NCI-H1930 (cell line): ENCODE measurements at regions not wholly inside any gene's neighbourhood (a gene's known extent, or its start where the extent isn't known, plus 50 kb on each side); places are given as distances from the start of the nearest gene placed in this dataset.

Experiments used
- DNase-seq, 2 experiments: peaks; one replicate each; lab custom pipeline; 2025; lab: John Stamatoyannopoulos, UW

DNA sequence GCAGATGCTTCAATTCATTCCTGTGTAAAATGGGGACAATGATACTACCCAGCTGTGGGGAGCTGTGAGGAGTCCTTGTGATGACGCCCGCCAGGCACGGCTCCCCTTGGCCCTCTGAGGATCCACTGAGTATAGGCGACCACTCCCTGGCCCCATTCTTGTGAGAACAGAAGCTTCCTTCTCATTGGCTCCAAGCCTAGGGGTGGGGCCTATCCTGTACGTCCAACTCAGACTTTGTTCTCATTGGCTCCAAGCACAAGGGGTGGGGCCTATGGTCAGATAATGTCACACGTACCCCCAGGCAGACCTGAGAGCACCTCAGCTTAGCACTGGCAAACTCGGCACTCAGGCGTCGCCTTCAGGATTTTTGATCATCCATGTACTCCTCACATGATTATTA lies 232.9 kb upstream of the MVB12B start:
- no peak for DNase-seq

DNA sequence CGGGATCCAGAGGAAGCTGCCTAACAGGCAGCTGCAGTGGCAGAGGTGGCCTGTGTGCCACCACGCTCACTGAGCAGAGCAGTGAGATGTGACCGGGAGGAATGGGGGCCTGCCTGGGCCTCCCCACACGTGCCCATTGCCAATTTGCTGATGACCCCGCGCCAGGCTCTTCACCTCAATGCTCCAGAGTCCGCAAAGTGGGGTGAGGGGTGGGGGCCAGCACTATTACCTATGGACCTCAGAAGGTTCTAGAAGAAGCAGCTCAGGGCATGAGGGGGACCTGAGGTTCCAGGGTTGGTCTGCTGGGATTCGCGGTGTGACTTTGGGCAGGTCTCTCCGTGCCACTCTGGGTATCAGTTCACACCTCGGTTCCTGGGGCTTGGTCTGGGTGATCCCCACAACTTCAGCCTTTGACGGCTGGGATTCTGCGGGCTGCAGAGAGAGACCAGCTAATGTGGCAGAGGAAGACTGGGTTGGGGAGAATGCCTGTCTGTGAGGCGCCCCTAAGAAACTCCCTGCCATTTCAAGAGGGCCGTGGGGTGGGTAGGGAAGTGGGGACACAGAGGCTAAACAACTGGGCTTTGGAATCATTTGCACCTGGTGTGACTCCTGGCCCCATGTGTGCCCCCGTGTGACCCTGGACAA lies 231.0 kb upstream of the MVB12B start:
- DNase-seq, result no peak

DNA sequence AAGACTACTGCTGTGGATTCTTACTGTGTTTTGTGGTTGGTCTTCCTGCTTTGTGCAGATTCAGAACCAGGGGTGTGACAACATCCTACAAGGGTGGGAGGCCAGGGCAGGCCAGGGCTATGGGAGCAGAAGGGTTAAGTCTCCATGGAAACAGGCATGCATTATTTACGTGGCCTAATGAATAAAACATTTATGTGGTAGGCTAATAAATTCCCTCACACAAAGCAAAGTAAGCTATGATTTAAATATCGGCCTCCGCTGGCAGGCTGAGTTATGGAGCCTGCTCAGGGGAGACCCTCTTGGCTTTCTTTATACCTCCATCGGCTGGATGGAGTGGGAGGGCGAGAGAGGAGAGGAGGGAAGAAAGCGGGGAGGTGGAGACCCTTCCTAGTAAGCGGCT lies 230.3 kb upstream of the MVB12B start:
- DNase-seq, result no peak

DNA sequence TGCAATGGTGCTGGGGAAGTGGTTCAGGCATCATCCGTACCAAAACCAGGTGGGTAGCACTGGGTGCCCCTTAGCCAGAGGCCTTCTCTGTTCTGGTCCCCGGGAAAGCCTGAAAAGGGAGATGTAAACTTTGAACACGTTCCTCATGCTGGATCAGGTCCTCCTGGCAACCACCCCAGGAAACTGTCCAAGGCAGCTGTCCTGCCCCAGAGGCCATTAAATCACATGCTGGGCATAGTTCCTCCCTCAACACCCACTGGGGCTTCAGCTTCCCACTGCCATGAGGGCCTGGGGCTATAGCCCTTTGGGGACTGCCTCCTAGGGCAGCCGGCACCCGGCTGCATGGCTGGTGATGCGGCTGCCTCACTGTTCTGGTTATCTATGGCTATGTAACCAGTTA lies 228.9 kb upstream of the MVB12B start:
- DNase-seq, result no peak

DNA sequence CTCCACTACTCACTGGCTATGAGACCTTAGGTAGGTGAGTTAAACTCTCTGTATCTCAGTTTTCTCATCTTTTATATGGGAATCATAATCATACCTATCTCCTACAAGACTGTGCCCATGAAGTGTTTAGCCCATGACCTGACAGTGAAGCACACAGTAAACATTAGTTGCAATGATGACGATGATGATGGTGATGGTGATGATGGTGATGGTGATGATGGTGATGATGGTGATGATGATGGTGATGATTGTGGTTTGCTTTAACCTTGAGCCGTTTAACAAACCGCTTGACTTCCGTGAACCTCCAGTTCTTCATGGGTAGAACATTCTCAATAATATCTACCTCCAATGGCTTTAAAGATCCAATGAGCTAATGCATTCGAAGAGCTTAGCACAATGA lies 220.2 kb upstream of the MVB12B start:
- DNase-seq, result no peak

DNA sequence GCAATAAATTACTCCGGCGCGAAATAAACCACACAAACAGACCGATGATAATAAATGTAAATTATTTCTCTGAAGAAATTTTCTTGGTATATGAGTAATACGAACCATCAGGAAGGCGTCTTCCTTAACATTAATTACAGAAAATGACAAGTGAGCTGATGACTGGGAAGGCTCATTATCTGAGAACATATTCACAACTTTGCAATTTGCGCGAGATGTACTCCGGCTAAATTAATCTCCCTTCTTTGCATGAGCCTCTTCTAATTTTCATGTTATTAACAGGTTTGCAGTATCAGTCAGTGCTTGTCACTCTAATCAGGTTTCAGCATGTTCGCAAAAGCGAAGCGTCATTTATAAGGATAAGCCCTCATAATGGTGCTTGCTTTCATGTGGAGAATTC lies 218.9 kb upstream of the MVB12B start:
- no peak for DNase-seq

DNA sequence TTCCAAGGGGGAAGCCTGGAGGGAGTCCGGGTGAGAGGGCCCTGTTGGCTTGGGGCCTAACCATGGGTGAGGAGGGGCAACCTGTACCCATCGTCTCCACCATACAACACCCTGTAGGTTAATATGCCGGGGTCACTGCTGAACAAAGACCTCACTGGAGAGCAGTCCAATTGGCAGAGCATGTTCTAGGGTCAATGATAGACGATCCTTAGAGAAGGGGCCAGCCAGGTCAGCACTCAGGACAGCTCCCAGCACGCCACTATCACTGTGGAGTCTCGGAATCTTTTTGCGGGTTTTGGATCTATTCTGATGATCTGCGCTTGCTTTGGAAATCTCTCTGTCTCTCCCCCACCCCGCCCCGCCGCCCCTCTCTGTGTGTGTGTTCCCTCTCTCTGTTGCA lies 218.4 kb upstream of the MVB12B start:
- DNase-seq, result no peak

DNA sequence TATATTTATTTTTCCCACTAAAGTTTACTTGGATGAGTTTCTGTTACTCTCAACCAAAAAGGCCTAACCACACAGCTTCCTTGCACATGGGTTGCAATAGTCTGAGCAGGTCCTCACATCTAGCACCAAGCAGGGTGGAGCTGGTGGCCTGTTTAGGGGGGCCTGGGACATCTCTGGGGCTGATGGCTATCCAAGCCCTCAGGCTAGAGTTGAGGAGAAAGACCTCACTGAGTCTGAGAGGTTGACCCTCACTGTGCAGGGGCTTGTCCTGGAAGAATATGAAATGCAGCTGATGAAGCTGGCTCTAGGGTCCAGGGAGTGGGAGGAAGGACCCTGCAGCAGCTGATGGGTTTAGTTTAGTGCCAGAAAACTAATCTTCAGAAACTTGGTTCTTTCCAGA lies 217.1 kb upstream of the MVB12B start:
- no peak for DNase-seq

DNA sequence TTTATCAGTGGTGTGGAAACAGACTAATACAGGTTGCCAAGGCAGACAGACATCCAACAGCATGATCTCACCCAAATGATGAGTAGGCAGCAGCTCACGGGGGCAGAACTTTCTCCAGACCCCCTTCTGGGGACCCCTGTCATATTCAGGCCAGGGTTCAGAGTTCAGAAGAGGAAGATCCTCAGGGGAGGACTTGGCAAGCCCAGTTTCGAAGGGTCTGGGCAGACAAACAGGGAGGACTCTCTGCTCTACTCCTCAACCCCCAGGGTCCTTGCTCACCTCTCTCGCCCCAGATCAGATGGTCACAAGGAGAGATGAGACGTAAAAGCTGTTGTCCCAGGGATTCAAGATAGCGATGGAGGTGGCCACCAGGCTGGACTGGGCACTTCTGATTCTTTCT lies 215.1 kb upstream of the MVB12B start:
- no peak for DNase-seq

DNA sequence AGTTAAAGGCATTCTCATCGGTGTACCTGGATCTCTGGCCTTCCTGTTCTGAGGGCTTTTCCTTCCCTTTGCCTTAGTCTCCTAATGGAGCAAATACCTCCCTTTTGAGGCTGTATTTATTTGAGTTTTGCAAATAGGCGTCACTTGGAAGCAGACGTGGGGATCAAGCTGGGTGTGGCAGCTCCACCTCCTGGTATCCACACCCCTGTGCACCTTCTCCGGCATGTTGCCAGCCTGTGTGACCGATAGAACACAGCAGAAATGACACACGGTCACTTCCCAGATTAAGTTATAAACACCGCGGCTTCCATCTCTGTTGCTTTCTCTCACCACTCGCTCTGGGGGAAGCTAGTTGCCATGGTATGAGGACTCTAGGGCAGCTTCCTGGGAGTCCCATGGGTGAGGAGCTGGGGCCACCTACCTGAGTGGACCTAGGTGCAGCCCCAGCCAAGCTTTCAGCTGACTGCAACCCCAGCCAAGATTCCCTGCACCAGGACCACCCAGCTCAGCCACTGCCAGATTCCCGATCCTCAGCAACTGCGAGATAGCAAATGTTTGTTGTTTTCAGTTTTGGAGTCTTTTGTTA lies 214.4 kb upstream of the MVB12B start:
- no peak for DNase-seq

DNA sequence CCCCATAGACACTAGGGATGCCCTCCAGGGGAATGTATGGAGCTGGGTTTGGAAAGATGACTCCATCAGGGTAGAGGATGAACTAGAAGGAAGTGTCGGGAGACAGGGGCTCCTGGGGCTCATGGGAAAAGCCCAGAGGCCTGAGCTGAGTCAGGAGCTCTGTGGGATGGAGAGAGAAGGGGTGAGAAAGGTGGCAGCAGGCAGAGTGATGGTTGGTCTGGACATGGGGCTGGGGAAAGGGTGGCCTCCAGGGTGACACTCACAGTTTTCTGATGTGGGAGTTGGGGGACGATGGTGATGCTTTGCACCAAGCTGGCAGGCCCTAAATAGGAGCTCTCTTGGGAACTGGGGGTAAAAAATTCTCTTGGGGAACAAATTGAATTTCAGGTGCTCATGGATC lies 213.5 kb upstream of the MVB12B start:
- no peak for DNase-seq

DNA sequence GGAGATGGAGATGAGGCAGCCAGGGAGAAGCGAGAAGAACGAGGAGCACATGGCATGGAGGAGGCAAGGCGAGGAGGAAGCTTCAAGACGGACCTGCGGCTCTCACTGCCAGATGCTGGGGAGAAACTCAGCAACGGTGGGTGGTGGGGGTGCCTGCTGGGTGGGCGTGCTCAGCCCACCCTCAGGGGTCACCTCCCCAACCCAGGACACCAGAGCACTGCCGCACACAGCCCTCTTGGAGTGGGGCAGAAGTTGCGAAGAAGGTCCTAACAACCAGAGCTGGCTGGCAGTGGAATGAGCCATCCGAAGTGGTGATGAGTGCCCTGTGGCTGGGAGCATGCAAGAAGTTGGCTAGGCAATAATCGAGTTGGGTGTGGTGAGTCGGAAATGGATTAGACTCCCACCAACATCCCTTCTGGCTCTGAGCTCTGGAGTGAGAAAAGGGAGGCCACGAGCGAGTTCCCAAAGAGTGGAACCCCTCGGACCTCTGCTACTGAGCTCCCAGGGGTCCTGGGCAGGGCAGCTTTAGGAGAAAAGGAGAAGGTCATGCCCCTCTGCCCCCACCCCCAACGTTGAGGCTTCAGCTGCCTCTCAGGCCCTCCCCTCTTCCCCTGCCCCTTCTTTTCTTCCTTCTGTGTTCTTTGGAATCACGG lies 212.7 kb upstream of the MVB12B start:
- no peak for DNase-seq

DNA sequence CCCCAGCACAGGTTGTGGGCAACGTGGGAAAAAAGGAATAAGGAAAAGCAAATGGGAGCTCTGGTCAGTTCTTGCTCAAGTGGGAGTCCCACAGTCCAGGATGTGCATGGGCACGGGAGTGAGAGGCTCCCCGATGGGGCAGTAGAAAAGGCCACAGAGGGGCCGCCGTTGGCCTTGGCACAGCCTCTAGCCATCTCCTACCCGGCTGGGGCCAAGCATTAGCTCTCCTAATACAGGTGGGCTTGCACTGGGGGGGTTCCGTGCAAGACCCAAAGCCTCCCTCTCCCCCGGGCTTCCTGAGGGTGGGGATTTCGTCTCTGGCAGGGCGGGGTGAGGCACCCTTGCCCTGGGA lies 212.2 kb upstream of the MVB12B start:
- DNase-seq, result no peak

DNA sequence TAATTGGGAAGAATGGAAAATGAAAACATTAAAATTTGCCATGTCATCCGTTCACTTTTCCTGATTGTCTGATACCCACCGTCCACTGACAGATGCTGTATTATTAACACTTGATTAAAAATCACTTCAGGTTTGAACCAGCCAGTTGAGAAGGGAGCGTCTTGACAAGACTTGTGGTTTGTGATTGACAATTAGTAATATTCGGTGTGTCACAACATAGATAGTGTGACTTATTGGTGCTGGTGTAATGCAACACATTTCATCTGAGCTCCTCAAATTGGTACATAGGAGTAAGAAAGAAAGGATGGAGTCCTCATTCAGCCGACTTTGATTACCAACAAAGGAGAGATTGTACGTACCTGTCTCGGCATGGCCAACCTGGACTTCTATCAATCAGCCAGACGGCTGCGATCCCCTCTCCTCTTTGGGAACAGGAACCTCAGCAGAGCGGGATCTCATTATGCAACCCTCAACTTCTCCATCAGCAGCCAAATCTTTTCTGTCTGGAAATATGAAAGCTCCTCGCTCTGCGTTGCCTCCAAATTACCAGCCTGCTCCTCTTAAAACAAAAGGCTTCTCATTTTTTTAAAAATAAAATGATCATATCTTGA lies 211.7 kb upstream of the MVB12B start:
- no peak for DNase-seq

DNA sequence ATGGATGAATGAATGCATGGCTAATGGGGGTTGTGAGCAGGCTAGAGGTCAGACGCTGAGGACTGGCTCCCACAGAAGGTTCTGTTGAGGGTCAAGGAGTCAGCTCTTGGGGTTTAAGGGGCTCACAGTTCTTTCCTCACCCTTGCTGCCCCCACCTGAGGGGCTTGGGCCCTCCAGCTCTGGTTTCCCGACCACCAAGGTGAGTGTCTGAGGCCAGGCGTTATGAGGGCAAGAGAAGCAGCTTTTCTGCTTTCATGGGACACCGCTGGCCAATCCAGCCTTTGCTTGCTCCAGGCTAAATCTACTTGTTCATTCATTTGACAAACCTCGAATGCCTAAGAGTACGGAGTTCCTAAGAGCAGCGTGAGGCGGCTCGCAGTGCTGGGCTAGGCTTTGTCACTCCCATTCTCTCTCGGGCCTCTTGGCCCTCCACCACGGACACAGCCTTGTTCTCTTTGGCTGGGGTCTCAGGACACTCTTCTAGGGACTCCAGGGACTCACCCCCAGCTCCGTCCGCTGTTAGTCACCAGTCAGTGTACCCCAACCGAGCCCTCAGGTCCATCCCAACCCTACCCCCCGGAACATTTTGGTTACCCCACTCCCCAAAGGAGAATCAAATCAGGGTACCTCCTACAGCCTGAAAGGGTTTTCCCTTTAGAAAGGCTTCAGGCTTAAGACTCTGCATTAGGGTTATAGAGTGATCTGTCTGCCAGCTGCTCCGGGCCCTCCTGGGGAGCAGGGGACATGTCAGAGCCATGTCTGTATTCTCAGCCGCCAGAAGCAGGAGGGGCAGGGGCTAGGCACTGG lies 210.1 kb upstream of the MVB12B start:
- DNase-seq, result no peak

DNA sequence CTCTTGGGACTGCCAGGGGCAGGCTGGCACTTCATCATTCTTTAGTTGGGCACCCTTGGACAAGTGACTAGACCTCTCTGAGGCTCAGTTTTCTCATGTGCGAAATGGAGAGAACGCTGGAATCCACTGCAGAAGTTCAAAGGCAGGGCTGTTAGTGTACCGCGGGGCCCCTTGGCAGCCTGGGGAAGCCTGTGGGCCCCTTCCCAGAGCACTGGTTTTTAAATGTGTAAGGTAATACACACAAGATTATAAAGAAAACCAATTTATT lies 209.5 kb upstream of the MVB12B start:
- no peak for DNase-seq

DNA sequence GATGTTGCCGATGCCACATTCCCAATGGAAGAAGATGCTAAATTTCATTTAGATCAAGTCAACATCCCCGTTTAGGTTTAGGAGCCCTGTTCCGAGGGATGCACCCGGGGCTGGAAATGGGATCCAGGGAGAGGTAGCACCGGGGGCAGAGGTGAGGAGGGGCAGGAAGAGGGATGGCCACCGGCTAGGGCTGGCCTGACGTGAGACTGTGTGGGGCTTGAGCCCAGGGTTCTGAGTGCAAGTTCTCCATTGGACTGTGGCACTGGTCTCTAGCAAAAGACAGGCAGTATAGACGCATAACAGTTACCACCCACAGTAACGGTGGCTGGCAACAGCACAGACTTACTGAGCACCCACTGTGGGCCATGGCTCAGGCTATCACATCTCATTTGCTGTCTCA lies 209.0 kb upstream of the MVB12B start:
- DNase-seq, result no peak

DNA sequence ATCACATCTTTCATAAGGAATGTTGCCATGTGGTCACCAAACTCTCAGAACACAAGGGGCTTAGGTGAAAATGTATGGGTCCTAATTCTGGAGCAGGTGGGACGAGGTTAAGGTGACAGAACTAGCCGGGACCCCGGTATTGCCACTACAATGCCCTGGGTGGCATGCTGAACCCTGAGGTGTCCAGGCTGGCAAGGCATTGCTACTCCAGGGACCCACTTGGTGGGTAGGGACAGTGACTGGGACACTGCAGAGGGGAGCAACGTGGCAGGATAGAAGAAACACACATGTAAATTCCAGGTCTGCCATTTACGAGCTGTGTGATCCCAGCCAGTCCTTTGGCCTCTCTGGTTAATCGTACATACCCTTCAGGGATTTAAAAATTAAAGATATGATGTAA lies 206.9 kb upstream of the MVB12B start:
- DNase-seq, result no peak

DNA sequence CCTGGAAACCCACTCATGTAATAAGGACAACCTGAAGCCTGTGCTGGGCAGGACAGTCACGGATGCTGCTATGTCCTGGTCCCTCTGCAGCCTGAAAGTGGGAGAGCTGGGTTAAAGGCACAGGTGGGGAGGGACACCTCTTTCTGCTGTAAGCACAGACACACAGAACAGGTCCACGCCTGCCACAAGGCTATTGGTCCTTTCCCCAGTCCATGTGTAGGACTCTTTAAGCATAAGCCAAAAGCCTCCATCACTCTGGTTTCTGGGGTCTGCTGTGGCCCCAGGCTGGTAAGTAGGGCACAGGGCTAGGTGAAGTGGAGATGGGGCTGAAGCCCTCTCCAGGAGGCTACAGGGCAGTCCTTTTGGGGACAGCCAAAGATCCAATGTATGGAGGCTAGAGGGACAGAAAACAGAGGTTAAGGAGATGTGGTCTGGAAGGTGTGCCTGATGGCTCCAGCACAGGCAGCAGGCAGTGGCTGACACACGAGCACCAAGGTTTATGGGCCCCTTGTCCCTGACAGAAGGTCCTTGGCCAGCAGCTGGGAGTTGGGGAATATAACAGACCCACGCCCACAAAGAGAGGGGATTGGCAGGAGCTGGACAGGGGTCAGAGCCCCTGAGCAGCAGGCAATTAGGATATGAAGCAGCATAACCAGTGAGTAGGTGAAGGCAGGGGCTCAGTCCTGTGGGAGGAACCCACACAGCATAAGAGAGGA lies 203.6 kb upstream of the MVB12B start:
- DNase-seq, result no peak

DNA sequence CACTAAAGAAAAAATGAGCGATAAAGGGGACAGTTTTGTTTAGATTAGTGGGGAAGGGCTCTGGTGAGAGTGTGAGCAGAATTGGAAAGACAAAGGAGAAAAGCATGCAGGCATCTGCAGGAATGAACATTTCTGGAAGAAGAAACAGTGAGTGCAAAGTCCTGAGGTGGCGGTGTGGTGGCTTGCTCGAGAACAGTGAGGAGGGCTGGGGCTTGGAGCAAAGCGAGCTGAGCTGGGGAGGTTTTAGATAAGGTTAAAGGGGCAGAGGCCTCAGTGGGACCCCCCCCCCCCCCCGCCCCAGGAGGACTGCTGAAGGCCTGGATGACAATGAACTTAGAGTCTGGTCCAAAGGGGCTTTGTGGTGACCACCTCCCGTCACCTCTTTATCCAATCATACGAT lies 202.7 kb upstream of the MVB12B start:
- no peak for DNase-seq

DNA sequence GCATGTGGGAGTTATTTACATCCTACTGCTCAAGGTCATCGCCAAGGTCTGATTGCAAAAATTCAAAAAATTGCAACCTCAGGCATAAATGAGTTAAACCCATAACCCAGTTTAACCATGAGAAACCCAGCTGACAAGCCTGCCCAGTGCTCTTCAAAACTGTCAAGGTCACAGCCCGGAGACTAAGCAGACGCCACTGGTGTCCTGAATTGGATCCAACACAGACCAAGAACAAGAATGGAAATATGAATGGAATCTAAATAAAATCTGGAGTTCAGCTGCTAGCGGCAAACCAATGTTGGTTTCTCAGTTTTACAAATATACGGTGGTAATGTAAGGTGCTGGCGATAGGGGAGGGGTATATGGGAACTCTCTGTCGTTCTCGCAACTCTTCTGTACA lies 201.5 kb upstream of the MVB12B start:
- DNase-seq, result no peak

DNA sequence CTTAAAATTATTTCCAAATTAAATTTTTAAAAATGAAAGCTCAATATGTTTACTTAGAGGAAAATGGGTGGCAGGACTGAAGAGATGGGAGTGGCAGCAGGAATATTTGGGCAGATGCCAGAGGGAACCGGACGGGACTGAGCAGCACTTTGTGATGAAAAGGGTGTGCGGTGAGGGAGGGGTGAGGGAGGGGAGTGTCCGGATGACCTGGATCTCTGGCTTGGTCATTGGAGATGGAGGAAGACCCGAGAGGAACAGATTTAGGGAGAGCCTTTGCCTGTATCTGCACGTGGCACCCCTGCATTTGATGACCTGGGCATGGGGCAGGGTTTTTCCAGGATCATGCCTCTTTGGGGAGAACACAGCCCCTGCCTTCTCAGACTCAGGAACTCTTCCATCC lies 201.1 kb upstream of the MVB12B start:
- DNase-seq, result no peak
